Fibroblast of lung (primary cell): ENCODE measurements at regions not wholly inside any gene's neighbourhood (a gene's known extent, or its start where the extent isn't known, plus 50 kb on each side); places are given as distances from the start of the nearest gene placed in this dataset.

Experiments used
- EZH2 ChIP-seq: IDR thresholded peaks from 2 replicates; pipeline ENCODE4 v1.5.1; 2012; ENCODE audit warnings: low read length, control low read depth, mild to moderate bottlenecking; ENCODE audit errors: missing control alignments
- TF ChIP-seq, protein P1 (sequence below), 2 donors: IDR thresholded peaks in 1 of 2; conservative IDR thresholded peaks in 1 of 2; 1 replicate in 1 of 2; 2 replicates in 1 of 2; pipeline ENCODE4 v1.5.1; 2011 to 2012; ENCODE audit warnings: low read length in 2 of 2, control low read depth in 1 of 2, inconsistent platforms in 1 of 2, low read depth in 1 of 2, mild to moderate bottlenecking in 1 of 2

DNA sequence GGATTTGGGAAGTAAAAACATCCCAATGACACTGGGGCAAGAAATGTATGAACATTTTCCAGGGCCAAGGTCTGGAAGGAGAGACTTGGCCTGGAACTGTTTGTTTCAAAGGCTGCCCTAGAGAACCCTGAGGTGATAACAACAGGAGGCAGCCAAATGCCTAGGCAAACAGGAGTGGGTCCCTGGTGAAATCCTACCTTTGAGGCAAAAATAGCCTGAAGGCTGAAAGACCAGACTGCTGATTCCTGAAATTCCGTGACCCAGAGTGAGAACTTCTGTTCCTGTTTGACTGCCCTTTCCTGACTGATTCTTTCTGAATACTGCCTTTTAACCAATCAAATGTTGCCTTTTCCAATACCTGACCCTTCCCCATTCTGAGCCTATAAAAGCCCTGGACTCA, 196.4 kb downstream of the NSUN3 start:
- TF ChIP-seq, protein P1, sequence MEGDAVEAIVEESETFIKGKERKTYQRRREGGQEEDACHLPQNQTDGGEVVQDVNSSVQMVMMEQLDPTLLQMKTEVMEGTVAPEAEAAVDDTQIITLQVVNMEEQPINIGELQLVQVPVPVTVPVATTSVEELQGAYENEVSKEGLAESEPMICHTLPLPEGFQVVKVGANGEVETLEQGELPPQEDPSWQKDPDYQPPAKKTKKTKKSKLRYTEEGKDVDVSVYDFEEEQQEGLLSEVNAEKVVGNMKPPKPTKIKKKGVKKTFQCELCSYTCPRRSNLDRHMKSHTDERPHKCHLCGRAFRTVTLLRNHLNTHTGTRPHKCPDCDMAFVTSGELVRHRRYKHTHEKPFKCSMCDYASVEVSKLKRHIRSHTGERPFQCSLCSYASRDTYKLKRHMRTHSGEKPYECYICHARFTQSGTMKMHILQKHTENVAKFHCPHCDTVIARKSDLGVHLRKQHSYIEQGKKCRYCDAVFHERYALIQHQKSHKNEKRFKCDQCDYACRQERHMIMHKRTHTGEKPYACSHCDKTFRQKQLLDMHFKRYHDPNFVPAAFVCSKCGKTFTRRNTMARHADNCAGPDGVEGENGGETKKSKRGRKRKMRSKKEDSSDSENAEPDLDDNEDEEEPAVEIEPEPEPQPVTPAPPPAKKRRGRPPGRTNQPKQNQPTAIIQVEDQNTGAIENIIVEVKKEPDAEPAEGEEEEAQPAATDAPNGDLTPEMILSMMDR (conservative IDR thresholded peaks at IDR 0.05 in 1 of 2, IDR thresholded peaks at IDR 0.05 in 1 of 2; ENCODE audit: low read depth in 1 of 2, low read length in 2 of 2), result no peak
- no peak for TF ChIP-seq EZH2
